Dendritic cell treated with granulocyte-macrophage colony-stimulating factor and Interleukin-4, amounts not matched to agents 40 ng/mL and 50 ng/mL, for 4 days (primary cell): ENCODE measurements at regions not wholly inside any gene's neighbourhood (a gene's known extent, or its start where the extent isn't known, plus 50 kb on each side); places are given as distances from the start of the nearest gene placed in this dataset.

ENCODE experiments used
- H3K27ac Mint-ChIP-seq: one replicate; pipeline ENCODE4 v1.8.0; 2022; ENCODE audit warnings: mild to moderate bottlenecking, mixed read lengths
- H3K27me3 Mint-ChIP-seq: one replicate; pipeline ENCODE4 v1.8.0; 2022; ENCODE audit warnings: mild to moderate bottlenecking, mixed read lengths
- H3K36me3 Mint-ChIP-seq: one replicate; pipeline ENCODE4 v1.8.0; 2022; ENCODE audit warnings: low read depth, mixed read lengths
- H3K4me1 Mint-ChIP-seq: one replicate; pipeline ENCODE4 v1.8.0; 2022; ENCODE audit warnings: low read depth, mixed read lengths
- H3K4me3 Mint-ChIP-seq: one replicate; pipeline ENCODE4 v1.8.0; 2022; ENCODE audit warnings: mild to moderate bottlenecking, moderate library complexity, mixed read lengths
- H3K9me3 Mint-ChIP-seq: one replicate; pipeline ENCODE4 v1.8.0; 2022; ENCODE audit warnings: mixed read lengths
- intact Hi-C: fragments of 100-400 bp; cut with micrococcal nuclease; formaldehyde crosslinking; loops from one replicate; pipeline ENCODE4 v1.15.0; 2022

GRCh38 chr6:126603410-126603809, 263.5 kb downstream of the CENPW start:
- peaks cover 17% of the 10 kb centered on the region for H3K9me3 Mint-ChIP-seq
- intact Hi-C loops: no loop called here
- no peaks in the 10 kb centered on the region for H3K36me3 Mint-ChIP-seq
- H3K4me1 Mint-ChIP-seq: no peaks in the 10 kb centered on the region
- no peak overlapping the region for H3K4me3 Mint-ChIP-seq
- H3K27me3 Mint-ChIP-seq: no peaks in the 10 kb centered on the region
- H3K27ac Mint-ChIP-seq: no peak overlapping the region

DNA sequence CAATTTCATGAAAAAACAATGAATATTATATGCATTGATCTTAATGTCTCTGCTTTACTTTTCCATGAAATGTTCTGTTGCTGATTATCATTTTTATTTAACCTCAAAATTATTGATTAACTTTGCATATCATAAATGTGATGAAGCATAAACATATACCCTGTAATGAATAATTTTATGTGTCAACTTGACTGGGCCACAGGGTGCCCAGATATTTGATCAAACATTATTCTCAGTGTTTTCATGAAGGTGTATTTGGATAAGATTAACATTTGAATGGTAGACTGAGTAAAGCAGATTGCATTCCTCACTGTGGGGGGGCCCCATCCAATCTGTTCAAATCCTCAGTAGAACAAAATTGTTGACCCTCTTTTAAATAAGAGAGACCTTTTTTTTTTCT, 265.2 kb downstream of the CENPW start:
- Mint-ChIP-seq H3K27me3 (no peaks in the 10 kb centered on the region), H3K9me3 (peaks cover 8% of the 10 kb centered on the region), H3K4me3 (no peak overlapping the region), H3K4me1 (no peaks in the 10 kb centered on the region), H3K36me3 (no peaks in the 10 kb centered on the region), H3K27ac (no peak overlapping the region)
- intact Hi-C loops: no loop called here

GRCh38 chr6:126607289-126607688, 267.4 kb downstream of the CENPW start:
- Mint-ChIP-seq H3K27me3 (no peaks in the 10 kb centered on the region), H3K4me1 (no peaks in the 10 kb centered on the region), H3K9me3 (peaks cover 17% of the 10 kb centered on the region), H3K36me3 (no peaks in the 10 kb centered on the region), H3K27ac (no peak overlapping the region), H3K4me3 (no peak overlapping the region)
- intact Hi-C loops: no loop called here

DNA sequence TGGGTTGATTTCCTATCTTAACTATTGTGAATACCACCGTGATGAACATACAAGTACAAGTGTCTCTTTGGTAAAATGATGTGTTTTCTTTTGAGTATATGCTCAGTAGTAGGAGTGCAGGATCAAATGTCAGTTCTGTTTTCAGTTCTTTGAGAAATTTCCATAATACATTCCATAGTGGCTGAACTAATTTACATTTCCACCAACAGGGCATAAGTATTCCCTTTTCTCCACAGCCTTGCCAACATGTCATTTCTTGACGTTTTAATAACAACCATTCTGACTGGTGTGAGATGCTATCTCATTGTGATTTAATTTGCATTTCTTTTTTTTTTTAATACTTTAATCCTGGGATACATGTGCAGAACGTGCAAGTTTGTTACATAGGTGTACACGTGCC, 268.8 kb downstream of the CENPW start:
- H3K36me3 Mint-ChIP-seq: no peaks in the 10 kb centered on the region
- intact Hi-C loops: no loop called here
- no peak overlapping the region for H3K4me3 Mint-ChIP-seq
- H3K27ac Mint-ChIP-seq: no peak overlapping the region
- H3K4me1 Mint-ChIP-seq: no peaks in the 10 kb centered on the region
- H3K27me3 Mint-ChIP-seq: no peaks in the 10 kb centered on the region
- peaks cover 28% of the 10 kb centered on the region for H3K9me3 Mint-ChIP-seq

- no peaks in the 10 kb centered on the region for H3K36me3 Mint-ChIP-seq
- no peak overlapping the region for H3K4me3 Mint-ChIP-seq
- intact Hi-C loops: no loop called here
Observed at GRCh38 chr6:126614642-126615504, 275.0 kb downstream of the CENPW start.

DNA sequence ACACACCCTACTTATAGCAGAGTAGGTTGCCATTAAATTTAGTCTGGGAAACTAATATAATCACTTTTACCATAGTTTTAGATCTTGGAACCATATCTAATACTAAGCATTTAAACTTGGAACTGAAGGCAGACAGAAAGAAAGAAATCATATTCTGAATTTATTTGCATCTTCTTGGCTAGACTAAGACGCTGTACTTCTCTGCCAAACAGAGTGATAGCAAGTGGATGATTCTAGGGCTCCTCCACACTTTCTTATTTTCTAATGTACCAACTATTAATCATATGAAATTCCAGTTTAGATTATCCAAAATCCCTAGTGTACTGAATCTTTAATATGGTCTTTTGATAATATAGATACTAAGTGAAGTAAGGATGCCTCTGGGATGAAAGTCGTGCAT, 277.0 kb downstream of the CENPW start:
- Mint-ChIP-seq H3K4me1 (no peaks in the 10 kb centered on the region), H3K27me3 (no peaks in the 10 kb centered on the region), H3K9me3 (peaks cover 24% of the 10 kb centered on the region), H3K27ac (no peak overlapping the region), H3K36me3 (no peaks in the 10 kb centered on the region), H3K4me3 (no peak overlapping the region)
- intact Hi-C loops: no loop called here

More at GRCh38 chr6:126614642-126615504, 275.0 kb downstream of the CENPW start:
- H3K27ac Mint-ChIP-seq: no peak overlapping the region
- no peaks in the 10 kb centered on the region for H3K4me1 Mint-ChIP-seq
- peaks cover 28% of the 10 kb centered on the region for H3K9me3 Mint-ChIP-seq
- H3K27me3 Mint-ChIP-seq: no peaks in the 10 kb centered on the region

- no peaks in the 10 kb centered on the region for H3K4me1 Mint-ChIP-seq
- intact Hi-C loops: no loop called here
- peaks cover 5% of the 10 kb centered on the region for H3K9me3 Mint-ChIP-seq
- no peak overlapping the region for H3K4me3 Mint-ChIP-seq
- no peaks in the 10 kb centered on the region for H3K27me3 Mint-ChIP-seq
- H3K27ac Mint-ChIP-seq: no peak overlapping the region
- H3K36me3 Mint-ChIP-seq: no peaks in the 10 kb centered on the region
Observed at GRCh38 chr6:126618639-126619343, 278.9 kb downstream of the CENPW start.

GRCh38 chr6:126620719-126621118, 280.8 kb downstream of the CENPW start:
- intact Hi-C loops: no loop called here
- no peaks in the 10 kb centered on the region for H3K4me1 Mint-ChIP-seq

GRCh38 chr6:126625019-126625418, 285.1 kb downstream of the CENPW start:
- H3K36me3 Mint-ChIP-seq: no peaks in the 10 kb centered on the region
- H3K4me1 Mint-ChIP-seq: no peaks in the 10 kb centered on the region
- no peaks in the 10 kb centered on the region for H3K27me3 Mint-ChIP-seq
- H3K9me3 Mint-ChIP-seq: no peaks in the 10 kb centered on the region
- no peak overlapping the region for H3K4me3 Mint-ChIP-seq
- intact Hi-C loops: no loop called here
- H3K27ac Mint-ChIP-seq: no peak overlapping the region

More at GRCh38 chr6:126620719-126621118, 280.8 kb downstream of the CENPW start:
- Mint-ChIP-seq H3K27me3 (no peaks in the 10 kb centered on the region), H3K9me3 (no peaks in the 10 kb centered on the region), H3K36me3 (no peaks in the 10 kb centered on the region), H3K4me3 (no peak overlapping the region), H3K27ac (no peak overlapping the region)

DNA sequence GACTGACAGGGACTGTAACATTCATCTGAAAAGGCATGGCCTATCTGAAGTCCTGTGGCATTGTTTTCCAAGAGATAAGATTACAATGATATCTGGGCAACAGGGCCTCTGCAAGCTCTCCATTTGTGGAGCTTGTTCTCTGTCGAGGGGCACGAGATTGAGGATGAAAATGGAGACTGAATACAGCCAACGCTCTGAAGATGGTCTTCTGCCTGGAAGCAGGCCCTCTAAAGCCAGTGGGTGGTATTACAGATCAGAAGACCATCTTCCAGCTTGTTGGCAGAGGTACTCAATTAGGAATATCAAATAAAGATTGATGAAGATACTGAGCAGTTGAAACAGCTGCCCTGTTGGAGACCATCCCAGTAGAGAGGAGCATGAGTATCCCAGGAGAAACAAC, 288.2 kb downstream of the CENPW start:
- no peaks in the 10 kb centered on the region for H3K36me3 Mint-ChIP-seq
- H3K27ac Mint-ChIP-seq: no peak overlapping the region
- H3K4me1 Mint-ChIP-seq: no peaks in the 10 kb centered on the region
- no peaks in the 10 kb centered on the region for H3K27me3 Mint-ChIP-seq
- intact Hi-C loops: no loop called here
- no peak overlapping the region for H3K4me3 Mint-ChIP-seq
- H3K9me3 Mint-ChIP-seq: no peaks in the 10 kb centered on the region

DNA sequence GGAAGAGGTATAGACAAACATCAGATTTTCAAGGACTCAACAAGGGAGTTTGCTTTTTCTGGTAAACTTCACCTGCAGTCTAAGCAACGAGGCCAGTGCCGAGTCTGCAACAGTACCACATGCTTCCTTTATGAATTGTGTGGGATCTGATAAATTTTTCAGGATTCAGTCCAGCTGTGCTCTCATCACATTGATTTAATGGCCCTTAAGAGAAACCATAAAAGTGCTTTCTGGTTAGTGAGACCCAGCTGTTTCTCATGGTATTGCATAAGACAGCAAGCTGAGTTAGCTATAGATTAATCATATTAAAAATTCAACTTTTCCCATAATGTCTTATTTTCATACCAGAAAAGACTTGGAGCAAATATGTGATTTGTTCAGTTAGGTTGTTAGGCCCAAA, 291.4 kb downstream of the CENPW start:
- intact Hi-C loops: no loop called here
- H3K4me1 Mint-ChIP-seq: no peaks in the 10 kb centered on the region
- H3K36me3 Mint-ChIP-seq: no peaks in the 10 kb centered on the region
- no peaks in the 10 kb centered on the region for H3K9me3 Mint-ChIP-seq
- no peak overlapping the region for H3K4me3 Mint-ChIP-seq
- no peaks in the 10 kb centered on the region for H3K27me3 Mint-ChIP-seq
- H3K27ac Mint-ChIP-seq: no peak overlapping the region

GRCh38 chr6:126632271-126632670, 292.4 kb downstream of the CENPW start:
- Mint-ChIP-seq H3K36me3 (no peaks in the 10 kb centered on the region), H3K4me1 (no peaks in the 10 kb centered on the region), H3K27ac (no peak overlapping the region), H3K4me3 (no peak overlapping the region), H3K9me3 (no peaks in the 10 kb centered on the region), H3K27me3 (no peaks in the 10 kb centered on the region)
- intact Hi-C loops: no loop called here

DNA sequence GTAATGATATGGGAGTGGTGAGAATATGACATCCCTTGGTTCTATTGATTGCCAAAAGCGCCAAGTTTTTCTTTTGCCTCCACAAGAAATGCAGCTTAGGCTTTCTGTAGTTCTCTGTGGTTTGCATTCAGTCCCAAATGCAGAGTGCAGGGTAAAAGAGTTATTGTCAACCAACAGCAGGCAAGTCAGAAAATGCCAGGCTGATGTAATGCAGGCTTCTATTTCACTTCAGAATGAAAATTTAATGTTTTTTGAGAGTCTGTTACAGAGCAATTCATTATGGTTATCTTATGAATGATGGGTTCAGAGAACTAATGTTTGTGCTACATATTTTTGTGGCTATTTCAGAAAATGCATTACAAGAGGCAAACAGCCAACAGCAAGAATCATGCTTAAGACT, 293.5 kb downstream of the CENPW start:
- H3K4me1 Mint-ChIP-seq: no peaks in the 10 kb centered on the region
- intact Hi-C loops: no loop called here
- no peaks in the 10 kb centered on the region for H3K27me3 Mint-ChIP-seq
- H3K4me3 Mint-ChIP-seq: no peak overlapping the region
- H3K9me3 Mint-ChIP-seq: no peaks in the 10 kb centered on the region
- no peak overlapping the region for H3K27ac Mint-ChIP-seq
- H3K36me3 Mint-ChIP-seq: no peaks in the 10 kb centered on the region

DNA sequence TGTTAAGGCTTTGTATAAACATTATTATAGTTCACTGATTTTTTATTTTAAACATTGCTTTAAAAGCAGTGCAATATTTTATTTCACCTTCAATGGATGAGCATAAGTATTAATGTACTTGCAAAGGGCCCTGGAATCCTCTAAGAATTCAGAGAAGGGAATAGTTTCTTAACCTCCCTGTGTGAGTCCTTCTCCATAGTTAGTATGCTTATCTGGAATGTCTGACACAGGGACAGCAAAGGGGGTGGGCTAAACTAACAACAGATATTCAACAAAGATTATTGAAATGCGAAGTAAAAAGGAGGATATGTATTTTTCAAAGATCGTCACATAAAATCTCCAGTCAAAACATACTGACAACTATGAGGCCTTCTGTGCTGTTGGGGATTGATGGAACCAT, 300.4 kb downstream of the CENPW start:
- intact Hi-C loops: no loop called here
- no peaks in the 10 kb centered on the region for H3K9me3 Mint-ChIP-seq
- H3K4me1 Mint-ChIP-seq: no peaks in the 10 kb centered on the region
- H3K27me3 Mint-ChIP-seq: no peaks in the 10 kb centered on the region
- H3K36me3 Mint-ChIP-seq: no peaks in the 10 kb centered on the region
- H3K27ac Mint-ChIP-seq: no peak overlapping the region
- H3K4me3 Mint-ChIP-seq: no peak overlapping the region
